Jurkat, Clone E6-1 (cell line): ENCODE measurements at regions not wholly inside any gene's neighbourhood (a gene's known extent, or its start where the extent isn't known, plus 50 kb on each side); places are given as distances from the start of the nearest gene placed in this dataset.

Experiments used
- DNase-seq: peaks from one replicate; pipeline ENCODE4 v3.0.0-alpha.2; 2011; ENCODE audit warnings: low read depth, low spot score
- H3K4me3 ChIP-seq: 2 replicates; pipeline ENCODE4 v1.5.1; 2011; ENCODE audit warnings: mild to moderate bottlenecking, low read length, control low read depth, moderate library complexity

DNA sequence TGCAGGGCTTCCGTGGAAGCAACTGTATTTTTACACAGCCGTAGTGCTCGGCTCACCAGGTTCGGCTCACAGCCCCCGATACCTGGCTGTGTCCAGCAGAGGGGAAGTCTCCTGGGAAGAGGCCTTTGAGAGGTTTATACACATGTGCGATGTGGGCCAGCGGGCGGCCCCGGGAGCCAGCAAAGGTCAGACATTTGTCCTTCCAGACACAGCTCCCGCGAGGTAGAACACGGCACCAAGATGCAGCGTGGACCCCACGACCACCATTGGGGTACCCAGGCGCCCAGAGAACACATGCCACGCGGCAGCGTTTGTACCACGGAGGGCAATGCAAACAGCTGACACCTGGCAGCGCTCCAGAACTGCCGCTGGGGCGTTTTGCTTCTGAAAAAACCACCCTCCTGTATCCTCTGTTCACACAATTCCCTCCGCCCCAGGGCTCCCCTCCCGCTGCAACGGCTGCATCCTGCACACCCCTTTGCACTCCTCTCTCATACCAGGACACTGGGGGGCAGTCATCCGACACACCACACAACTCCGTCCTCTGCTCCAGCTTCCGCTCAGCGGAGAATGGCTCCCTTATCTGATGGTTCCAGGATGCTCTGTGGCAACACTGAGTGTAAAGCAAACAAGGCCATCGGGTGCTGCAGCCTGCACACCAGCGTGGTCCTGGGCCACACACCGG, 235.3 kb downstream of the SYK start:
- peak overlapping the region; percentile 20 for H3K4me3 ChIP-seq

DNA sequence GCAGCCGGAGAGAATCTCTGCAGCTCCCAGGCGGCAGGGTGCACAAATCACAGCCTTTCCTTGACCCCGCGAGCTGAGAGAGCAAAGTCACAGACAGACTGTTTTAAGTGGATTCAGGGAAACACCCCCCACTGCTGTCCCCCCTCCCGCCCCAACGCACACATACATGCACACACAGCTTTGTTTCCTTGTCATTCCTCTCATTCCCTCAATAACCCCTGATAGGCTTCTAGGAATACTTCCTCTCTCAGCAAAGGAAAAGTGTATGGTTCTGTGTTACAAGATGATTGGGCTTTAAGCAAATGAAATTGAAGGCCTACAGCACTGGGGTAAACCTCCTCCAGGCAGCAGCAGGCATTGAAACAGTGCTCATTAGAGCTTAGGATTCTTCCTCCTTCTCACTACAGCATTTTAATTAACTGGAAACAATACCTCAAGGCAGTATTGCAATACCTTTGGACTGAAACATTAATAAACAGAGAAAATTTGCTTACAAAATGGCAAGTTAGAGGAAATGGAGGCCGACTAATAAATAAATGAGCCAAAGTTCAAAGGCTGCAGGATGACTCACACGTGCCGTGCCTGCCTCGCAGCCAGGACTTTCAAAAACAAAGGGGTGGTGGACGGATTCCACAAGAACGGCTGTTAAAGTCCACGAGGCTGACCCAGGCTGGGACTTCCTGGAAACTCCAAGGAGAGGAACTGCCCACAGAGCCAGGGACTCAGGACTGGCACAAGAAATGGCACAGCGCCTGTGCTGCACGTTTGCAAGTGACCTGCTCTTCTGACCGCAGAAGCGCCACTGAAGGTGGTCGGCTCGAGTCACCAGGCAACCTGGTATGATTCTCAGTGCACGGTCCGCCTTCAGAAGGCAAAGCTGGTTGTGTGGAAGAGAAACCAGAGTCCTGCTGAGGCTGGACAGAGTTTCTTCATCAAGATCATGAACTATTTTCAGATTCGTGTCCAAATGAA, 236.2 kb downstream of the SYK start:
- H3K4me3 ChIP-seq, result peak overlapping the region; percentile 20
- DNase-seq, result no peak

More for the DNA sequence above, 235.3 kb downstream of the SYK start:
- DNase-seq, result peak; percentile 94

DNA sequence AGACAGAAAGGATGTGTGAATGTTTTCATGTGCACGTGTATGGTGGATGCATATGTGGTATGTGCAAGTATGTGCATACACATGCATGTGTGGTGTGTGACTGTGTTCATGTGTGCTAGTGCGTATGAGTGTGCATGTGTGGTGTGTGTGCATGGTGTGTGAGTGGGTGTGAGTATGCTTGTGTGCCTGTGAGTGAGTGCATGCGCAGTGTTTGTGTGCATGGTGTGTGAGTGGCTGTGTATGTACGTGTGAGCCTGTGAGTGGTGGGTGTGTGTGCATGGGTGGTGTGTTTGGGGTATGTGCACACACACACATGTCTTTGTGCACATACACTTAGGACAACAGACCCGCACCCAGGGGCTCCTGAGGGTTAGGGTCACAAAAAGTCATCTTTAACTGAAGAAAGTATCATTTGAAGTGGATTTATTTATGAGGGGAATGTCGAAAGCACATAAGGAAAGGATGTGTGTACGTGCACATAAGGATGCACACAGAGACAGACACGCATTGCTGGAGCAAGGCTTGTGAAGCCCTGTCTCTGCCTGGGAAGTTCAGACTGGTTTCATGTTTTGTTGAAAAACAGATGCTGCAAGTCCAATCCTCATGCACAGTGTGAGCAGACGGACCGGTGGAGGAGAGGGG, 237.0 kb downstream of the SYK start:
- DNase-seq, result no peak

DNA sequence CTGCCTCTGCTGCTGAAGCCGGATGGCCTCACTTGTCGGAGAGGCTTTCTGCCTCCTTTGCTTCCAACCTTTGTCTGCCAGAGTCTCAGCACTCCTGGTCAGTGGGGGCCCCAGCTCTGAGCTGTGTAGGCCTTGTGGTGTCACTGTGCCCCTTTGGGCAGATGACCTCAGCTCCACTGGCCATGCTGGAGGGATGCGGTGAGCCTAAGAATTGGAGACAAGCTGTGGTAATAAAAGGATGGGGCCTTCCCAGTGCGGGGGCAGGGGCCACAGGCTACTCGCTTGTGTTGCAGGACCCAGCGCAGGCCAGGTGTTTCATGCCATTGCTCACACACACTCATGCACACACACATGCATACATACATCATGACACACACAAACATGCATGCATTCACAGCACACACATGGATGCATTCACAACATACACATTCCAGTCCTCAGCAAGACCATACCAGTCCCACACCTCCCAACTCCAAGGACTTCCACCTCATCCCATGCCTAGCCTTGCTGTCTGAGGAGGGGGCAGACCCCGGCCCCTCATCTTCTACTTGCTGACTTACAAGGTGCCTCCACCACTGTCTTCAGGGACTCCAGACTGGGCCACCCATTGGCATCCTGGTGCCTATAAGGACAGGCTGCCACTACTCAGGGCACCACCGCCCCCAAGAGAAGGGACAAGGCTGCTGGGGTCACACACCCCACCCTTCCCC, 237.7 kb downstream of the SYK start:
- no peak for DNase-seq
- H3K4me3 ChIP-seq, result no peak overlapping the region

More for the DNA sequence above, 237.0 kb downstream of the SYK start:
- no peak overlapping the region for H3K4me3 ChIP-seq

DNA sequence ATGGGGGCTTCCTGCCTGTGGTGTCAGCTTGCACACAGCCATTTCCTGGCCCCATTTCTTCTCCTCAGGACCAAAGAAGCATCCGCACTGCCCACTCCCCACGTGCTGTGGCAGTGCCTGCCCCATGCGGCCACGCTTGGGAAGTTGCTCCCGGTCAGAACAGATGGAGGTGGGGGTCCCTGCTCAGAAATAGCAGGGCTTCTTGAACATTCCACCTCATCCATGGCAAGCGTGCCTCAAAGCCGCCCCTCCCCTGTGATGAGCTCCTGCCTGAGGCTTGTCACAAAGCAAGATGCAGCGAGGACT, 238.2 kb downstream of the SYK start:
- DNase-seq, result no peak
- no peak overlapping the region for H3K4me3 ChIP-seq

DNA sequence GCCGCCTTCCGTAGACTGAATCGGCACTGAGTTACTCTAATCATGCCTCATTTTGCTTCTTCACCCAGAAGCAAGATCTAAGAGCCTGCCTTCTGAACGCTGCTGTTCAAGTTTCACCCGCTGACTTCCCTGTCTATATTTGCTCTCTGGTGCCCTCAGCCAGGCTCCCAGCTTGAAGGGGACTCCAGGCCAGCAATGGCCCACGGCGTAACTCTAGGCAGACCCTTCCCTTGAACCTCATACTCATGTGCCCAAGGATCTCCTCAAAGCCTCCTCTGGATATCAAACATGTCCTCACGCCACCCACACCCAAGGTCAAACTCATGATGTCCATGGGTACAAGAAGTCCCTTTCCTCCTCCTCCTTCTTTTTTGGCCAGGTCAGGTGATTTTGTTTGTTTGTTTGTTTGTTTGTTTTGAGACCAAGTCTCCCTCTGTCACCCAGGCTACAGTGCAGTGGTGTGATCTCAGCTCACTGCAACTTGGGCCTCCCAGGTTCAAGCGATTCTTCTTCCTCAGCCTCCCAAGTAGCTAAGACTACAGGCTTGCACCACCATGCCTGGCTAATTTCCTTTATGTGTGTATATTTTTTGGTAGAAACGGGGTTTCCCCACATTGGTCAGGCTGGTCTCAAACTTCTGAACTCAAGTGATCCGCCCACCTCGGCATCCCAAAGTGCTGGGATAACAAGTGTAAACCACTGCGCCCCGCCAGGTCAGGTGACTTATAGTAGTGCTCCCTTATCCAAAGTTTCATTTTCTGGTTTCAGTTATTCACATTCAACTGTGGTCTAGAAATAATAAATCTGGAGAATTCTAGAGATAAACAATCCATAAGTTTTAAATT, 239.0 kb downstream of the SYK start:
- DNase-seq, result no peak
- no peak overlapping the region for H3K4me3 ChIP-seq

DNA sequence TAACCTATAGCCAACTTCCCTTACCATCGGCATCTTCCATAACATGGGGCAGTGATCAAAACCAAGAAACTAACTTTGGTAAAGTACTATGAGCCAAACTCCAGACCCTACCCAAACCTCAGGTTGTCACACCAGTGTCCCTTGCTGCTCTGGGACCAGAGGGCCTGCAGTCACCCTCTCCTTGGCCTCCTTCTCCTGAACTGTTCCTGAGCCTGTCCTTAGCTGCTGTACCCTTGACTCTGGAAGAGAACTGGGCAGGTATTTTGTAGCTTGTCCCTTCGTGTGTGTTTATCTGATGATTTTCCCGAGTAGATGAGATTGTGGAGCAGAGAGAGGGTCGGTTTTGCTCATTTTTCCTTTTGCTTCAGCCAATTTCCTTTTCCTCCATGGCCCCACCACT, 240.4 kb downstream of the SYK start:
- no peak for DNase-seq
- no peak overlapping the region for H3K4me3 ChIP-seq

DNA sequence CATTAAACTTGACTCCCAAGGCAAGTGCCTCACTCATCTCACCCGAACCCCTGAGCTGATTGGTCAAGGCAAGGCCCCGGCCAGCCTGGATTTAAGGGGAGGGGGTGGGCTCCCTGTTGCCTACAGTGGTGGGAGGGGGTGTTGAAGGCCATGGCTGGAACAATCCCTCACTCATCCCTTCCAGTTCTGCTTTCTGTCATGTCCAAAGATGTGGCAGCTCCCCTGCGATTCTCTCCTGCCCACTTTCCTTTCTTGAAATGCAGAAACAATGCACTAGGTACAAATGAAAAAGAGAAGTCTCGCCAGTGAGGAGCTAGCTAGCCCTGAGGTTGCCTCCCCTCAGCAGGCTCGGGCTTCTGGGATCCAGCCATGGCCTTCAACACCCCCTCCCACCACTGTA, 240.9 kb downstream of the SYK start:
- DNase-seq, result no peak
- no peak overlapping the region for H3K4me3 ChIP-seq

DNA sequence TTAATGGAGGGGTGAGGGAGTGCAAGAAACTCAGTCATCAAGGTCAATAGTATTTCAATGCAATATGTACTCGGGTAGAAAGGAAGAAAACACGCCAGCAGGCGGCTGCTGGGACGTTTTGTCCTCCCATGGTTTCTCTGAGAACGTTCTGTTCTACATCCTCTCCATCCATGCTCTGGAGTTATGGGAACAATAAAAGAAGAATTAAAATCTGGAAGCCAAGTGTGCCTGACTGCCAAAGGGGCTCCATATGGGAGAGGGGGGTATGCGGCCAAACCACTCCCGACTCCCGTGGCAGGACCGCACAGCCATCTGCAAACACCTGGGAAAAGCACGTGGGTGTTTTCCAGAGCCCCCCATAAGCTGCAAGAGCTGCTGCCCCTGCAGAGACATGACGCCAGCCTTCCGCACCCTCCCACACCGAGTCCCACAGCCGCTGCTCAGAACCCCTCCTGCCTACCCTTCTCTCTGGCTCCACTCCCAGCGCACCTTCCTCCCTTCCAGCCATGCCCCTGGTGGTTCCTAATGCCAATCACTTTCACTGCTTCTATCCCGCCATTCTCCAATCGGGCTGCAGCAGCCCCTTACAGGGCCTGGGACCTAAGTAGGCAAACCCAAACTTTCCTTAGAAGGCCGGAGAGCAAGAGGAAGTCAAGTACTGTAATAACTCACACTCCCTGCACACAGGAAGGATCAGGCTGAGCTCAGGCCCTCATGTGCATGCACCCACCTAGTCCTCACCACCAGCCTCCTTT, 241.6 kb downstream of the SYK start:
- no peak for DNase-seq
- no peak overlapping the region for H3K4me3 ChIP-seq

DNA sequence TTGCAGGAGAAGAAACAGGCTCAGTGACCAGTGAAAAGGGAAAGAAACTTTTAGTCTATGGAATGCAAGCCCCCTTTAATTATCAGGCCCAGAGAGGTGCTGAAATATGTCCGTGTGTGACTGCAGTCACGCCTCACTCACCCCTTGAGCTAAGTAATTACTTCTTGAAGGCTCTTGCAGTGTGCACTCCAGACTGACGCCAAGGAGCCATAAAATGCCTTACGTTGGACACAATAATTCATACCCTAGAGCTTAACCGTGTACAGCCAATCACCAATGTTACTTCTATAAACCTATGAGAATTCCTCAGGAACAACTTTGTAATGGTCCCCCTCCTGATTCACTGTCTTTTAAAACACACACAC, 242.2 kb downstream of the SYK start:
- no peak for DNase-seq
- no peak overlapping the region for H3K4me3 ChIP-seq

DNA sequence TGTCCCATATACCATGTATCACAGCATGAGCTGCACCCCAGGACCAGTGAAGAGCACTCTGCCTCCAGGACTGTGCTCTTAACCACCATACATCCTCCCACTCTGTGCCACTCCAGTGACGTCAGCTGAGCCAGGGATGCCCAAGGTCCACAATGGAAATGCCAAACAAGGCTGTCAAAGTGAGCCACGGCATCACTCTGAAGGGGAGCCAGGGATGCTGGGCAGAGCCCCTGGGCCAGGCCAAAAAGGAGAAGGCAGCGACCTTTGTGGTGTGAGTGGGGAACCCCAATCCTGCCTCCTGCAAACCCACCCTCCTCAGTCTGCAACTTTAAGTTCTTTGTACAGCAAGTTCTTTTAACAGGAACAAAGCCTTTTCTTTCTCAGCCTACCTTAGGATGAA, 242.7 kb downstream of the SYK start:
- DNase-seq, result no peak
- H3K4me3 ChIP-seq, result no peak overlapping the region

DNA sequence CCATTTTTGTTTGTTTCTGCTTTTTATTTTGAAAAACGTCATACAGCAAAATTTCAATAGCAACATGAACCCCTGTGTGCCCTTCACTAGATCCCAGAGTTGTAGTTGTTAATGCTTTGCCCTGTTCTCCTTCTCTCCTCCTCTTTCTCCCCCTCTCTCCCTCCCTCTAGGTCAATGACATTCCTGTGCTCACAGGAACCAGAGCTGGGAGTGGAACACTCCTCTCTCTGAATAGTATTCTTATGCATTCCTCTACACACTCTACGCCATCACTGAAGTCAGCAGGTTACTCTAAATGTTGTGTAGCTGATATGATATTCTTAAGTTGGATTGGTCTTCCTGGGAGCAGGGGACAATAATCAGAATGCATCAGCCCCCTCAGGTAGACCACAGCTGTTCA, 243.4 kb downstream of the SYK start:
- DNase-seq, result no peak
- H3K4me3 ChIP-seq, result no peak overlapping the region

DNA sequence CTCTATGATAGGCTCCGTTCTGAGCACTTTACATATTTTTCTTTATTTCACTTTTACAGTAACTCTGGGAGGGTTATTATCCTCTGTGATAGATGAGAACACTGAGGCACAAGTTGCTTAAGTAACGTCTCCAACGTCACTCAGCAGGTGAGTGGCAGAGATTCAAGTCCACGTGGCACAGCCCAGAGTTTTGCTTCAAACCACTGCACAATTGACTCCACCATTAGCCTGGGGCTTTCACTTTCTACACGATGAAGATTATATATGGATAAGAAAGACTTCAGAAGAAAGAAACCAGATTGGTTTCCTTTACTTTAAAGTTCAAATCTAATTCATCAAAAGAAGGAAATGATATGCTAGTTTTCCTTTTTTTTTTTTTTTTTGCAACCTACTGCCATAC, 245.9 kb downstream of the SYK start:
- peak; percentile 94 for DNase-seq
- no peak overlapping the region for H3K4me3 ChIP-seq

DNA sequence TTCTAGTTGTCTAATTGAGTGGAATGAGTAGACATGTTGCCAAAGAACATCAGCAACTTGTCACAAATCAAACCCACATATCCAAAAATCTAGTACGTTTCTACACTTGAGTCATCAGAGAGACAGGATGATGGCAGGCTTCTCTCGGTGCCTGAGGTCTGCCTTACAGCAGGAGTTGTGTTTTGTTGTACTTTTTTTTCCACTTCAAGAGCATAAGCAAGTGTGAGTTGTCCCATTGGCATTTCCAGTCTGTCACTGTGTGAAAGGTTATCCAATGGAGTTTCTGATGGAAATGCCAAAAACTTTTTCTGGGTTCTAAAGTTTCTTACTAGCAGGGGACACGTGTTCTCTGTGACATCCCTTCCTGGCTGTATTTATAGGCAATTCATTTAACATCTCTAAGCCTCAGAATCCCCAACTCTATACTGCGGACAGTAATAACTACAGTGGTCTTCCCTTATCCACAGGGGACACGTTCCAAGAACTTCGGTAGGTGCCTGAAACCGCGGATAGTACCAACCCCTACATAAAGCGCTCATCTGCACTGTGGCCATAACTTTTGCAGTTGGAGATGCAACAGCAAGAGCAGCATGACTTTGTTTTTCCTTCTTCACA, 246.5 kb downstream of the SYK start:
- no peak overlapping the region for H3K4me3 ChIP-seq
- DNase-seq, result peak; percentile 36

DNA sequence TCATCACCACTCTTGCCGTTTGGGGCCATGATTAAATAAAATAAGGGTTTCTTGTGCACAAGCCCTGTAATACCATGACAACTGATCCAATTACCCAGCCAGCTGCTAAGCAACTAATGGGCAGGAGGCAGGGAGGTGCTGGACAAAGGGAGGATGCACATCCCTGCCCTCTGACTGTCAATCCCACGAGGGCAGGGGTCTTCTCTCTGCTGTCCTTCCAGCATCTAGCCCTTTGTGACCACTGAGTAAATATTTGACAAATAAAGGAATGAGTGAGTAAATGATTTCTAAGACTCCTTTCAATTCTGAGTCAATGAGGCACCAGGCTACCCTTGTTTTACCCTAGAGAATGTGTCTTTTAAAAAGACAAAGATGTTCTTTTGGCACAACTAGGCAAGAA, 247.1 kb downstream of the SYK start:
- H3K4me3 ChIP-seq, result no peak overlapping the region
- DNase-seq, result no peak

DNA sequence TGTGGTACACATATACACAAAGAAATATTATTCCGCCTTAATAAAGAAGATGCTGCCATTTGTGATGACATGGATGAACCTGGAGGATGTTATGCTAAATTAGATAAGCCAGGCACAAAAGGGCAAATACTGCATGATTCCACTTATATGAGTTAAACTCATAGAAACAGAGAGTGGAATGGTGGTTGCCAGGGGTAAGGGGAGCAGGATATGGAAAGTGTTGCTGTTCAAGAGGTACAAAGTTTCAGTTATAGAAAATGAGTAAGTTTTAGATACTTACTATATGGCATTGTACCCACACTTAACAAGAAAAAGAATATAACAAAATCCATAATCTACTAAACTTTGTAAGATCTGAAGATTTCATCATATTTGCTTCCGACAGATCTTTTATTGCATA, 252.2 kb downstream of the SYK start:
- no peak overlapping the region for H3K4me3 ChIP-seq
- DNase-seq, result no peak

DNA sequence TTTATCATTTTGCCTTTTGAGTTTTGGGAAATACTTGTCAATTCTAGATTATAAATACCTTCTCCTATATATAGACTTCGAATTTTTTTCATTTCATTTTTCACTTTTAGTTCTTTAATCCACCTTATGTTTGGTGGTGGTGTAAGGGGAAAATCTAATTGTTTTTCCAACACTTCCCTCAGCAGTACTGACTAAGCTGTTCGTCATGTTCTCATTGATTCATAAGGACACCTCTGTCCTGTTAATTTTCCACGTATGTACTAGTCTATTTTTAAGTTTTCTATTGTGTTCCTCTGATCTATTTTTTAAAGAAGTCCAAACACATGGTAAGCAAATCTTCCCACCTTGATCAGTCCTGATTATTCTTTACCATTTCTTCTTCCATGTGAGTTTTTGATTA, 254.2 kb downstream of the SYK start:
- DNase-seq, result no peak
- H3K4me3 ChIP-seq, result no peak overlapping the region

DNA sequence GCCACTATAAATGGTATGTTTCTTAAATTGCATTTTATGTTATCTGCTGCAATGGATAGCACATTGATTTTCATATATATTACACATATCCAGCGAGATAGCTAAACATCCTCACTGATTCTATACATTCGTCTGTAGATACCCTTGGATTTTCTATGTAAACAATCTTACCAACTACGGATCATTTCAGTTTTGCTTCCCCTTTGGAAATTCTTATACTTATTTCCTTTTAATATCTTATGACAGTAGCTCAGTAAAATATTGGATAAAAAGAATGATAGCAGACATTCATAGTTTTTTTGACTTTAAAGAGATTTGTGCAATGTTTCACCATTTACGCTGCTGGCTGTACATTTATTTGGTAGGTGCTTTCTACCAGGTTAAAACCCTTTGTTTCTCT, 254.9 kb downstream of the SYK start:
- no peak for DNase-seq
- no peak overlapping the region for H3K4me3 ChIP-seq
